ENCODE measurements at regions not wholly inside any gene's neighbourhood (a gene's known extent, or its start where the extent isn't known, plus 50 kb on each side); places are given as distances from the start of the nearest gene placed in this dataset.

- TF ChIP-seq POLR2A (IDR thresholded peaks at IDR 0.05) (no peak), CTCF (IDR thresholded peaks at IDR 0.05) (no peak)
Measured at GRCh38 chr5:118447350-118447749, 541.0 kb downstream of the DTWD2 start.

All from thyroid gland (tissue), 4 donors.